K562 (cell line): ENCODE measurements at regions not wholly inside any gene's neighbourhood (a gene's known extent, or its start where the extent isn't known, plus 50 kb on each side); places are given as distances from the start of the nearest gene placed in this dataset.

Source experiments
- CUX1 ChIP-seq: fragments of 200-800 bp; sonication (Bioruptor generic); IDR thresholded peaks from 2 replicates; pipeline ENCODE4 v1.6.1; 2016; ENCODE audit warnings: missing genetic modification characterization, missing compliant biosample characterization
- HOMEZ ChIP-seq: fragments of 250-450 bp; sonication (Bioruptor Pico); IDR thresholded peaks from 2 replicates; pipeline ENCODE4 v1.4.0; 2020; ENCODE audit warnings: mild to moderate bottlenecking, moderate library complexity
- ZNF354B ChIP-seq: fragments of 250-450 bp; sonication (Bioruptor Pico); IDR thresholded peaks from 2 replicates; pipeline ENCODE4 v1.4.0; 2020
- ZNF699 ChIP-seq: fragments of 250-450 bp; sonication (Bioruptor Pico); IDR thresholded peaks from 2 replicates; pipeline ENCODE4 v1.8.0; 2021; ENCODE audit warnings: mild to moderate bottlenecking, moderate library complexity; ENCODE audit not compliant: insufficient replicate concordance

- TF ChIP-seq CUX1 (CRISPR knock-in tag), result peak; percentile 82
- no peak for TF ChIP-seq ZNF354B (CRISPR knock-in tag)
- TF ChIP-seq ZNF699, result no peak
- TF ChIP-seq HOMEZ (CRISPR knock-in tag), result no peak
Observed at GRCh38 chr6:27604986-27605385, 132.1 kb upstream of the ZNF184 start (continued).
